Body of pancreas (tissue), 4 donors: ENCODE measurements at regions not wholly inside any gene's neighbourhood (a gene's known extent, or its start where the extent isn't known, plus 50 kb on each side); places are given as distances from the start of the nearest gene placed in this dataset.

Experiments
- ATAC-seq: fragments of 150-250 bp; one replicate; pipeline ENCODE4 v1.9.1; 2016
- DNase-seq, 4 donors: peaks; one replicate each; pipeline ENCODE4 v3.0.0-alpha.2; 2019
- H3K27ac ChIP-seq, 4 donors: fragments of 200-600 bp; sonication (generic); 1 replicate in 3 of 4; 2 replicates in 1 of 4; pipeline versions ENCODE4 v1.5.1 to v1.6.1; 2016 to 2019; ENCODE audit warnings: mild to moderate bottlenecking in 1 of 4, mixed read lengths in 1 of 4, moderate library complexity in 1 of 4
- H3K27me3 ChIP-seq, 2 donors: fragments of 200-600 bp; sonication (generic); one replicate each; pipeline ENCODE4 v1.6.0; 2016; ENCODE audit warnings: mild to moderate bottlenecking in 1 of 2
- H3K36me3 ChIP-seq, 2 donors: fragments of 200-600 bp; sonication (generic); replicated peaks in 1 of 2; 2 replicates each; pipeline ENCODE4 v1.5.1; 2016; ENCODE audit warnings: low read depth in 2 of 2; ENCODE audit not compliant: insufficient read depth in 1 of 2
- H3K4me1 ChIP-seq: fragments of 200-600 bp; sonication (generic); one replicate; pipeline ENCODE4 v1.6.0; 2016
- H3K4me3 ChIP-seq, 2 donors: fragments of 200-600 bp; sonication (generic); 1 replicate in 1 of 2; 2 replicates in 1 of 2; pipeline ENCODE4 v1.5.1; 2016 to 2019
- H3K9me3 ChIP-seq, 3 donors: fragments of 200-600 bp; sonication (generic); 1 replicate in 2 of 3; 2 replicates in 1 of 3; pipeline ENCODE4 v1.5.1; 2016
- POLR2A ChIP-seq, 3 donors: fragments of 450-650 bp; IDR thresholded peaks; one replicate each; pipeline ENCODE4 v1.6.1; 2016; ENCODE audit warnings: antibody characterized with exemption in 3 of 3, mild to moderate bottlenecking in 2 of 3
- WGBS, 2 donors: methylation state at CpG; one replicate each; pipeline ENCODE4 v1.1.5; 2017; 5-methylcytosine and 5-hydroxymethylcytosine counted together
- intact Hi-C: fragments of 100-400 bp; cut with DNase I; formaldehyde crosslinking; loops from one replicate; pipeline ENCODE4 v1.15.1; 2023
- TF ChIP-seq, protein P1 (sequence below), 7 experiments: fragments of 450-650 bp in 4 of 7; fragments of 200-600 bp in 3 of 7; sonication (generic) in 3 of 7; IDR thresholded peaks; one replicate each; pipeline ENCODE4 v1.5.1; 2016 to 2019; ENCODE audit warnings: antibody characterized with exemption in 7 of 7

GRCh38 chr18:55844382-55844781 lies 256.4 kb upstream of the TCF4 start:
- Histone ChIP-seq H3K27me3 (no peaks in the 10 kb centered on the region), H3K9me3 (no peaks in the 10 kb centered on the region), H3K4me1 (no peaks in the 10 kb centered on the region), H3K27ac (no peak overlapping the region), H3K36me3 (no peaks in the 10 kb centered on the region), H3K4me3 (no peak overlapping the region)
- no peak for ATAC-seq
- no peak for DNase-seq
- WGBS, 2 donors = 55 to 63% methylated on average over 4 of the region's 4 CpGs
- intact Hi-C loops = no loop called here
- TF ChIP-seq, protein P1, sequence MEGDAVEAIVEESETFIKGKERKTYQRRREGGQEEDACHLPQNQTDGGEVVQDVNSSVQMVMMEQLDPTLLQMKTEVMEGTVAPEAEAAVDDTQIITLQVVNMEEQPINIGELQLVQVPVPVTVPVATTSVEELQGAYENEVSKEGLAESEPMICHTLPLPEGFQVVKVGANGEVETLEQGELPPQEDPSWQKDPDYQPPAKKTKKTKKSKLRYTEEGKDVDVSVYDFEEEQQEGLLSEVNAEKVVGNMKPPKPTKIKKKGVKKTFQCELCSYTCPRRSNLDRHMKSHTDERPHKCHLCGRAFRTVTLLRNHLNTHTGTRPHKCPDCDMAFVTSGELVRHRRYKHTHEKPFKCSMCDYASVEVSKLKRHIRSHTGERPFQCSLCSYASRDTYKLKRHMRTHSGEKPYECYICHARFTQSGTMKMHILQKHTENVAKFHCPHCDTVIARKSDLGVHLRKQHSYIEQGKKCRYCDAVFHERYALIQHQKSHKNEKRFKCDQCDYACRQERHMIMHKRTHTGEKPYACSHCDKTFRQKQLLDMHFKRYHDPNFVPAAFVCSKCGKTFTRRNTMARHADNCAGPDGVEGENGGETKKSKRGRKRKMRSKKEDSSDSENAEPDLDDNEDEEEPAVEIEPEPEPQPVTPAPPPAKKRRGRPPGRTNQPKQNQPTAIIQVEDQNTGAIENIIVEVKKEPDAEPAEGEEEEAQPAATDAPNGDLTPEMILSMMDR (IDR thresholded peaks at IDR 0.05) = no peak
- TF ChIP-seq POLR2A (IDR thresholded peaks at IDR 0.05) = no peak

GRCh38 chr18:55841314-55841713 lies 253.3 kb upstream of the TCF4 start:
- Histone ChIP-seq H3K27ac (no peak overlapping the region), H3K36me3 (no peaks in the 10 kb centered on the region), H3K9me3 (no peaks in the 10 kb centered on the region), H3K27me3 (no peaks in the 10 kb centered on the region), H3K4me1 (no peaks in the 10 kb centered on the region), H3K4me3 (no peak overlapping the region)
- WGBS, 2 donors = 72 to 84% methylated on average over 2 of the region's 2 CpGs
- ATAC-seq = no peak
- DNase-seq = no peak
- intact Hi-C loops = no loop called here
- TF ChIP-seq POLR2A (IDR thresholded peaks at IDR 0.05) = no peak
- TF ChIP-seq, protein P1 (IDR thresholded peaks at IDR 0.05) = no peak

GRCh38 chr18:55840601-55841170 lies 252.7 kb upstream of the TCF4 start:
- Histone ChIP-seq H3K36me3 (no peaks in the 10 kb centered on the region), H3K4me3 (no peak overlapping the region), H3K9me3 (no peaks in the 10 kb centered on the region), H3K27ac (no peak overlapping the region), H3K4me1 (no peaks in the 10 kb centered on the region), H3K27me3 (no peaks in the 10 kb centered on the region)
- 90 to 91% methylated on average over 16 to 24 of the region's 30 CpGs for WGBS, 2 donors
- DNase-seq (no peak), ATAC-seq (no peak)
- TF ChIP-seq, protein P1 (IDR thresholded peaks at IDR 0.05) = no peak
- TF ChIP-seq POLR2A (IDR thresholded peaks at IDR 0.05) = no peak
- intact Hi-C loops = no loop called here

- Histone ChIP-seq H3K4me1 (no peaks in the 10 kb centered on the region), H3K36me3 (no peaks in the 10 kb centered on the region), H3K27me3 (no peaks in the 10 kb centered on the region), H3K9me3 (no peaks in the 10 kb centered on the region), H3K27ac (no peak overlapping the region), H3K4me3 (no peak overlapping the region)
- DNase-seq = no peak
- no peak for ATAC-seq
- TF ChIP-seq POLR2A (IDR thresholded peaks at IDR 0.05) = no peak
- TF ChIP-seq, protein P1 (IDR thresholded peaks at IDR 0.05) = no peak
- intact Hi-C loops = no loop called here
Observed at GRCh38 chr18:55839343-55839742, 251.4 kb upstream of the TCF4 start.

- H3K27me3 ChIP-seq = no peaks in the 10 kb centered on the region
- H3K9me3 ChIP-seq = no peaks in the 10 kb centered on the region
- no peak overlapping the region for H3K27ac ChIP-seq
- DNase-seq (no peak), ATAC-seq (no peak)
- intact Hi-C loops = no loop called here
- H3K4me1 ChIP-seq = no peaks in the 10 kb centered on the region
- TF ChIP-seq, protein P1 (IDR thresholded peaks at IDR 0.05) = no peak
- TF ChIP-seq POLR2A (IDR thresholded peaks at IDR 0.05) = no peak
- H3K4me3 ChIP-seq = no peak overlapping the region
- 40 to 44% methylated on average over 3 of the region's 3 CpGs for WGBS, 2 donors
- no peaks in the 10 kb centered on the region for H3K36me3 ChIP-seq
Observed at GRCh38 chr18:55838841-55839240, 250.8 kb upstream of the TCF4 start.
